ENCODE measurements at regions not wholly inside any gene's neighbourhood (a gene's known extent, or its start where the extent isn't known, plus 50 kb on each side); places are given as distances from the start of the nearest gene placed in this dataset.

DNA sequence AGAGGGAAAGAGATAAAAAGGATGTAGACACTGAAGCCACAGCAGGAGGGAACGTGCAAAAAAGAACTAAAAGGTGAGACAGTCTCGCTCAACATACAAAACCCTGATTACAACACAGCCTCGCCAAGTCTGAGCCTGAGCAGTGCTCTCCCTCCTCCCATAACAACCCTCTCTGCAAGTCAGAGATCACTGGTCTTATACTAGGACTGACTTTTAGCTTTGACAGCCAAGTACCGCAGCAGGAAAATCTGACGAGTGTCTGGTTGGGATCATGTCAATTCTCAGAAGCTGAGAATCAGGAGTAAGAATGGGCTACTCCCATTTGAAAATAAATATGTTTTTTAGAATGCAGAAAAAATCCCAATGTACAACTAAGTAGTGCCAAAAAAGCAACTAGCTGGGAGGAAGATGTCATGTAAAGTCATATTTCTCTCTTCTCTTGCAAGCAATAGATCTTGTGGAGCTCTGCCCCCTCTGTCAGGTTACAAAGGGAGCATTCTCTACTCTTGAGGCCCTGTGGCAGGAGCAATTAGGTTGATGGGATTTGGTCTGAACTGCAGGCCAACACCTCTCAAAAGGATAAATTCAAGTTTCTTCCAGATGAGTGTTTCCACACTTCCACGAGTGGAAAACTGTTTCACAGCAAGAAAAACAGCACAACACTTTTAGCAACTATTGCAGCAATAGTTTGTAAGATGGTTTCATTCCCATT lies 118.9 kb upstream of the COL21A1 start:
- TF ChIP-seq, protein P1, sequence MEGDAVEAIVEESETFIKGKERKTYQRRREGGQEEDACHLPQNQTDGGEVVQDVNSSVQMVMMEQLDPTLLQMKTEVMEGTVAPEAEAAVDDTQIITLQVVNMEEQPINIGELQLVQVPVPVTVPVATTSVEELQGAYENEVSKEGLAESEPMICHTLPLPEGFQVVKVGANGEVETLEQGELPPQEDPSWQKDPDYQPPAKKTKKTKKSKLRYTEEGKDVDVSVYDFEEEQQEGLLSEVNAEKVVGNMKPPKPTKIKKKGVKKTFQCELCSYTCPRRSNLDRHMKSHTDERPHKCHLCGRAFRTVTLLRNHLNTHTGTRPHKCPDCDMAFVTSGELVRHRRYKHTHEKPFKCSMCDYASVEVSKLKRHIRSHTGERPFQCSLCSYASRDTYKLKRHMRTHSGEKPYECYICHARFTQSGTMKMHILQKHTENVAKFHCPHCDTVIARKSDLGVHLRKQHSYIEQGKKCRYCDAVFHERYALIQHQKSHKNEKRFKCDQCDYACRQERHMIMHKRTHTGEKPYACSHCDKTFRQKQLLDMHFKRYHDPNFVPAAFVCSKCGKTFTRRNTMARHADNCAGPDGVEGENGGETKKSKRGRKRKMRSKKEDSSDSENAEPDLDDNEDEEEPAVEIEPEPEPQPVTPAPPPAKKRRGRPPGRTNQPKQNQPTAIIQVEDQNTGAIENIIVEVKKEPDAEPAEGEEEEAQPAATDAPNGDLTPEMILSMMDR (IDR thresholded peaks at IDR 0.05): no peak
- no peak for TF ChIP-seq POLR2A (IDR thresholded peaks at IDR 0.05)
